HepG2 (cell line): ENCODE measurements at regions not wholly inside any gene's neighbourhood (a gene's known extent, or its start where the extent isn't known, plus 50 kb on each side); places are given as distances from the start of the nearest gene placed in this dataset.

Experiments
- ESRRA ChIP-seq: sonication (generic); formaldehyde crosslinking; IDR thresholded peaks from 2 replicates; pipeline ENCODE4 v1.5.1; 2020; ENCODE audit warnings: mild to moderate bottlenecking, low read depth, missing genetic modification reagents
- EZH2 ChIP-seq: conservative IDR thresholded peaks from 2 replicates; pipeline ENCODE4 v1.6.1; 2012; ENCODE audit warnings: mild to moderate bottlenecking, low read depth, low read length, moderate library complexity
- FOSL1 ChIP-seq: sonication (generic); formaldehyde crosslinking; IDR thresholded peaks from 2 replicates; pipeline ENCODE4 v1.9.0; 2021; ENCODE audit warnings: missing genetic modification reagents, borderline replicate concordance
- KDM1A ChIP-seq: IDR thresholded peaks from 2 replicates; pipeline ENCODE4 v1.6.1; 2016; ENCODE audit warnings: missing compliant biosample characterization
- POLR2A ChIP-seq, 2 experiments: IDR thresholded peaks; 2 replicates each; pipeline ENCODE4 v1.6.1; 2011; ENCODE audit warnings: low read depth in 2 of 2, low read length in 2 of 2, mild to moderate bottlenecking in 1 of 2, moderate library complexity in 1 of 2; ENCODE audit not compliant: insufficient read depth in 1 of 2
- SP1 ChIP-seq, 2 experiments: fragments of 450-650 bp in 1 of 2; sonication (generic) in 1 of 2; formaldehyde crosslinking in 1 of 2; IDR thresholded peaks; 2 replicates each; pipeline versions ENCODE4 v1.4.0 to v1.6.1; 2016 to 2020; ENCODE audit warnings: missing genetic modification reagents in 1 of 2
- TEAD2 ChIP-seq: sonication (generic); formaldehyde crosslinking; IDR thresholded peaks from 2 replicates; pipeline ENCODE4 v1.9.0; 2021; ENCODE audit warnings: missing genetic modification reagents
- TF ChIP-seq, protein P1 (sequence below): sonication (generic); formaldehyde crosslinking; IDR thresholded peaks from 2 replicates; pipeline ENCODE4 v1.4.0; 2020; ENCODE audit warnings: missing genetic modification reagents

DNA sequence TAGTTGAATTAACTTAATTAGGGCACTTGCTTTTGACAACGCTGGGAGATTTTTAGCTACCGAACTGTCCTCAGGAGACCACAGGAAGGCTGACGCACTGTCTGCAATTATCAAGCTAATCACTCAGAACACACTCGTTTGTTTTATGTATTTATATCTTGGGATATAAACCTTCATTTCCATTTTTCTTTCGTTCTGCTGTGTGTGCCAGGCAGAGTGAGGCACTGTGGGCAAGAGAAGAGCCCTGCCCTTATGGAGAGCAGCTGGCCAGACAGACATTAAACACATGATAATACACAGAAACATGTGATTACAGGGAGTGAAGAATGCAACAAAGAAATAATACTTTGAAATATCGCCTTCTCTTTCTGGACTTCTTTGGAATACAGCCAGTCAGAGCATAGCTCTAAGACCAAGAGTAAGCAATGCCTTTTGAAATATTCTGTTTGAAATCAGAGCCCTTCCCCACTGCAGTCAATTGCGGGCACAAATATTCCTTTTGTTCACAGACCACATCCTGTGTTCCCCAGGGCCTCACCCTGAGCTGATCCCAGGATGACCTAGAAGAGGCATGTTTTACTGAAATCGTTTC lies 96.8 kb downstream of the ANKRD60 start:
- TF ChIP-seq SP1 (IDR thresholded peaks at IDR 0.05), result no peak
- no peak for TF ChIP-seq SP1 (CRISPR knock-in tag; IDR thresholded peaks at IDR 0.05)
- no peak for TF ChIP-seq TEAD2 (CRISPR knock-in tag)
- TF ChIP-seq POLR2A (IDR thresholded peaks at IDR 0.05; ENCODE audit: insufficient read depth in 1 of 2, low read depth in 2 of 2, low read length in 2 of 2), result no peak
- peak; percentile 52; the same call in 1 of the 2 replicates for TF ChIP-seq KDM1A
- TF ChIP-seq ESRRA (CRISPR knock-in tag), result no peak
- TF ChIP-seq, protein P1, sequence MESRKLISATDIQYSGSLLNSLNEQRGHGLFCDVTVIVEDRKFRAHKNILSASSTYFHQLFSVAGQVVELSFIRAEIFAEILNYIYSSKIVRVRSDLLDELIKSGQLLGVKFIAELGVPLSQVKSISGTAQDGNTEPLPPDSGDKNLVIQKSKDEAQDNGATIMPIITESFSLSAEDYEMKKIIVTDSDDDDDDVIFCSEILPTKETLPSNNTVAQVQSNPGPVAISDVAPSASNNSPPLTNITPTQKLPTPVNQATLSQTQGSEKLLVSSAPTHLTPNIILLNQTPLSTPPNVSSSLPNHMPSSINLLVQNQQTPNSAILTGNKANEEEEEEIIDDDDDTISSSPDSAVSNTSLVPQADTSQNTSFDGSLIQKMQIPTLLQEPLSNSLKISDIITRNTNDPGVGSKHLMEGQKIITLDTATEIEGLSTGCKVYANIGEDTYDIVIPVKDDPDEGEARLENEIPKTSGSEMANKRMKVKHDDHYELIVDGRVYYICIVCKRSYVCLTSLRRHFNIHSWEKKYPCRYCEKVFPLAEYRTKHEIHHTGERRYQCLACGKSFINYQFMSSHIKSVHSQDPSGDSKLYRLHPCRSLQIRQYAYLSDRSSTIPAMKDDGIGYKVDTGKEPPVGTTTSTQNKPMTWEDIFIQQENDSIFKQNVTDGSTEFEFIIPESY (CRISPR knock-in tag), result no peak
- no peak for TF ChIP-seq FOSL1
- TF ChIP-seq EZH2, result no peak
